ENCODE measurements at regions not wholly inside any gene's neighbourhood (a gene's known extent, or its start where the extent isn't known, plus 50 kb on each side); places are given as distances from the start of the nearest gene placed in this dataset.

GRCh38 chr7:145957160-145957890, 159.3 kb upstream of the CNTNAP2 start:
- TF ChIP-seq, protein P1, sequence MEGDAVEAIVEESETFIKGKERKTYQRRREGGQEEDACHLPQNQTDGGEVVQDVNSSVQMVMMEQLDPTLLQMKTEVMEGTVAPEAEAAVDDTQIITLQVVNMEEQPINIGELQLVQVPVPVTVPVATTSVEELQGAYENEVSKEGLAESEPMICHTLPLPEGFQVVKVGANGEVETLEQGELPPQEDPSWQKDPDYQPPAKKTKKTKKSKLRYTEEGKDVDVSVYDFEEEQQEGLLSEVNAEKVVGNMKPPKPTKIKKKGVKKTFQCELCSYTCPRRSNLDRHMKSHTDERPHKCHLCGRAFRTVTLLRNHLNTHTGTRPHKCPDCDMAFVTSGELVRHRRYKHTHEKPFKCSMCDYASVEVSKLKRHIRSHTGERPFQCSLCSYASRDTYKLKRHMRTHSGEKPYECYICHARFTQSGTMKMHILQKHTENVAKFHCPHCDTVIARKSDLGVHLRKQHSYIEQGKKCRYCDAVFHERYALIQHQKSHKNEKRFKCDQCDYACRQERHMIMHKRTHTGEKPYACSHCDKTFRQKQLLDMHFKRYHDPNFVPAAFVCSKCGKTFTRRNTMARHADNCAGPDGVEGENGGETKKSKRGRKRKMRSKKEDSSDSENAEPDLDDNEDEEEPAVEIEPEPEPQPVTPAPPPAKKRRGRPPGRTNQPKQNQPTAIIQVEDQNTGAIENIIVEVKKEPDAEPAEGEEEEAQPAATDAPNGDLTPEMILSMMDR (IDR thresholded peaks at IDR 0.05), result no peak
- TF ChIP-seq POLR2A (IDR thresholded peaks at IDR 0.05), result no peak
